ENCODE measurements at regions not wholly inside any gene's neighbourhood (a gene's known extent, or its start where the extent isn't known, plus 50 kb on each side); places are given as distances from the start of the nearest gene placed in this dataset.

DNA sequence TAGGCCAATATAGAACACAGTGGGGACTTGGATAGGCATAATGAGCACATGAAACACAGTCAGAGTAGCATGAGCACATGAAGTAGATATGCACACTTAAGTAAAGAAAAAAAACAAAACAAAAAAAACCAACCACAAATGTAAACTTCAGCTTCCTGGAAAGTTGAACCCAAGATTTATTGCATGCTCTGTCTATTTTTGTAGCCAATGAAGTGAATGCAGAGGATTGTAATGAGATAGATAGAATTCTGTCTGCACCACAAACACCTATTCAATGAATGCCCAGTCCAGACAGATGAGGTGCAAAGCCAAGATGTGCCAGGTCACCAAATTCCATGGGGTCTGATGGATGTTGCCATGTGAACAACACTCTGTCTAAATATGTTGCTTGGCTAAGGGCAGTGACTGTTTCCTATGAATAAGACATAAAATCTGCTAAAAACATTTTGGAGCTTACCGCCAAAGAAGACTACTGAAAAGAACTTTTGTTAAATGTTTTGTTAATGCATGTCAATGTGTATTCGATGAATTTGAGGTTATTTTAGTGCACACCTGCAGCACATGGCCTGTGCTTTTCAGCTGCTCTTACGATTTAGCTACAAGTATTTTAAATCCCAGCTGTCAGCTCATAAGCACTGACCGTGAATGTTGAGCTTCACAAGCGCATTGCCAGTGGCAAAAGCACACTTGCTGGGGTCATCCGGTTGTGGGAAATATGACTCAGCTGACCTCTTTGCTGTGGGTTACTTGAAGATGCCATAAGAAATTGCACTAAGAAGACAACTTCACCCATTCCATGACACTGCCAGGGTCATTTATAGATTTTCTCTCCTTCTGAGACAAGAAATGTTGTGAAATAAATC, 374.8 kb upstream of the GNPDA2 start:
- Histone ChIP-seq H3K27ac (no peak overlapping the region), H3K9me3 (no peaks in the 10 kb centered on the region), H3K4me1 (ENCODE audit: insufficient read depth) (no peaks in the 10 kb centered on the region), H3K27me3 (no peaks in the 10 kb centered on the region), H3K36me3 (no peaks in the 10 kb centered on the region), H3K4me3 (no peak overlapping the region)
- intact Hi-C loops (cut with DNase I) = no loop called here
- WGBS, 3 donors = 84 to 93% (median 86%) methylated on average over 6 of the region's 6 CpGs
- DNase-seq = no peak
- TF ChIP-seq EP300 (IDR thresholded peaks at IDR 0.05) = no peak
- TF ChIP-seq CTCF (IDR thresholded peaks at IDR 0.05) = no peak
- TF ChIP-seq POLR2A (IDR thresholded peaks at IDR 0.05) = no peak

DNA sequence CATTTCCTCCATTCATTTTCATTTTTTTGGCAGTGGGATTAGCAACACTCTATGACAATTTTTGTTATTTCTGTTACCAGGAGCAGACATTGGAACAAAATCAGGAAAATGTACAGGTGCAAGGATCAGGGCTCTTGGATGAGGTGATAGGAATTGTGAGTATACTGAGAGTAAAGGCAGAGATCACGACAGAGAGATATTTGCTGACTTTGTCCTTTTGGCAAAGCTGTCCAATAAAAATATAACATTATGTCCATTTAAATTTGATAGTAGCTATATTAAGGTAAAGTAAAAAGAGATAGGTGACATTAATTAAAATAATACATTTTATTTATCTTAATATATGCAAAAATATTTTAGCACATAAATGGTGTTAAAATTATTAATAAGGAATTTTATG, 373.1 kb upstream of the GNPDA2 start:
- no peaks in the 10 kb centered on the region for H3K4me1 ChIP-seq (ENCODE audit: insufficient read depth)
- TF ChIP-seq POLR2A (IDR thresholded peaks at IDR 0.05) (no peak), EP300 (IDR thresholded peaks at IDR 0.05) (no peak), CTCF (IDR thresholded peaks at IDR 0.05) (no peak)
- intact Hi-C loops (cut with DNase I) = loop anchor here in 1 of 4 donors (10.0 kb wide), 1 partner anchor 215 kb away; no protein-coding TSS in a partner anchor
- H3K27ac ChIP-seq = no peak overlapping the region
- H3K36me3 ChIP-seq = no peaks in the 10 kb centered on the region
- 77 to 93% (median 86%) methylated on average over 1 of the region's 1 CpG for WGBS, 3 donors
- no peaks in the 10 kb centered on the region for H3K27me3 ChIP-seq
- no peak overlapping the region for H3K4me3 ChIP-seq
- DNase-seq = no peak
- H3K9me3 ChIP-seq = no peaks in the 10 kb centered on the region

GRCh38 chr4:45094684-45095083, 368.3 kb upstream of the GNPDA2 start:
- H3K4me1 ChIP-seq (ENCODE audit: insufficient read depth) = no peaks in the 10 kb centered on the region
- no peak overlapping the region for H3K4me3 ChIP-seq
- WGBS, 3 donors = 62 to 65% (median 64%) methylated on average over 3 of the region's 3 CpGs
- DNase-seq = no peak
- no peaks in the 10 kb centered on the region for H3K36me3 ChIP-seq
- H3K9me3 ChIP-seq = no peaks in the 10 kb centered on the region
- TF ChIP-seq EP300 (IDR thresholded peaks at IDR 0.05) (no peak), CTCF (IDR thresholded peaks at IDR 0.05) (no peak), POLR2A (IDR thresholded peaks at IDR 0.05) (no peak)
- intact Hi-C loops (cut with DNase I) = loop anchor here in 1 of 4 donors (10.0 kb wide), 1 partner anchor 220 kb away; no protein-coding TSS in a partner anchor
- no peak overlapping the region for H3K27ac ChIP-seq
- H3K27me3 ChIP-seq = no peaks in the 10 kb centered on the region

GRCh38 chr4:45082101-45082500, 355.7 kb upstream of the GNPDA2 start:
- no peak for DNase-seq
- TF ChIP-seq CTCF (IDR thresholded peaks at IDR 0.05) = no peak
- no peaks in the 10 kb centered on the region for H3K9me3 ChIP-seq
- H3K27ac ChIP-seq = no peak overlapping the region
- H3K4me1 ChIP-seq (ENCODE audit: insufficient read depth) = no peaks in the 10 kb centered on the region
- 78 to 88% (median 79%) methylated on average over 2 of the region's 2 CpGs for WGBS, 3 donors
- no peaks in the 10 kb centered on the region for H3K27me3 ChIP-seq
- intact Hi-C loops (cut with DNase I) = no loop called here
- no peaks in the 10 kb centered on the region for H3K36me3 ChIP-seq
- H3K4me3 ChIP-seq = no peak overlapping the region
